ENCODE measurements at regions not wholly inside any gene's neighbourhood (a gene's known extent, or its start where the extent isn't known, plus 50 kb on each side); places are given as distances from the start of the nearest gene placed in this dataset.

GRCh38 chr11:122313581-122313980 lies 197.6 kb upstream of the BLID start:
- no peak for TF ChIP-seq CTCF (IDR thresholded peaks at IDR 0.05; ENCODE audit: borderline replicate concordance, extremely low read depth, low read length, poor library complexity, severe bottlenecking)
- no peak for TF ChIP-seq EZH2 (IDR thresholded peaks at IDR 0.05; ENCODE audit: borderline replicate concordance, low read depth, low read length, severe bottlenecking)
